ENCODE measurements at regions not wholly inside any gene's neighbourhood (a gene's known extent, or its start where the extent isn't known, plus 50 kb on each side); places are given as distances from the start of the nearest gene placed in this dataset.

DNA sequence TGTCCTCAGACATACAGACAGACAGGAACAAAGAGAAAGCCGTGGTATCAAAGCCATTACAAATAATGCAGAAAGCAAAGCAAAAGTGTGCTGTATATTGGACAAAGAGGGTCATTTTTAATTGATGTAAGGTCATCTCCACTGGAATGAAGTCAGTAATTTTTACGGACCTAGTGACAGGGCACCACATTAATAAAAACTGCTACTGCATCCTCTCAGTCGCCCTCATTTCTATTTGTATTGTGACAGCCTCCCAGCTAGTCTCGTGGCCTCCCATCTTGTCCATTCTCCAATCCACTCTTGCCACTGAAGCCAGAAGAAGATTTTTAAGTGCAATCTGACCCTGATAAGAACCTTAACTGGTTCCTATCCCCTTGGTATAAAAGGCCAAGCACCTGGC is 132.4 kb downstream of the NUAK1 start:
- no peak for DNase-seq

- DNase-seq = no peak
Measured at GRCh38 chr12:106006940-106007339, 131.8 kb downstream of the NUAK1 start.

- DNase-seq = no peak
Measured at GRCh38 chr12:106010741-106011140, 128.0 kb downstream of the NUAK1 start.
